IMR-90 (cell line): ENCODE measurements at regions not wholly inside any gene's neighbourhood (a gene's known extent, or its start where the extent isn't known, plus 50 kb on each side); places are given as distances from the start of the nearest gene placed in this dataset.

Experiments
- ATAC-seq: fragments of 200-7000 bp; cut with Tn5 transposase; 2 replicates; pipeline ENCODE4 v1.9.1; 2020; ENCODE audit warnings: low read depth, mild to moderate bottlenecking, moderate library complexity
- BruUV-seq: library from RNA; stranded (reverse); fragments of 400-500 nt; replicated peaks from 2 replicates; lab custom pipeline; 2021; lab: Mats Ljungman, UMichigan
- CTCF ChIA-PET: fragments of 300-600 bp; formaldehyde crosslinking; extraction: SDS; loops from one replicate; lab custom pipeline; 2021; ENCODE audit warnings: antibody characterized with exemption; lab: Yijun Ruan, JAX
- POLR2A ChIA-PET: fragments of 300-600 bp; sonication (Branson Sonifier 250); formaldehyde crosslinking; loops from one replicate; lab custom pipeline; 2022; ENCODE audit warnings: antibody characterized with exemption; ENCODE audit not compliant: unreplicated experiment; lab: Charles Lee
- DNase-seq: peaks from one replicate; pipeline ENCODE4 v3.0.0; 2013
- H2AFZ ChIP-seq: replicated peaks from 2 replicates; pipeline ENCODE3; 2013; ENCODE audit warnings: low read length, mild to moderate bottlenecking; ENCODE audit not compliant: poor library complexity
- H2AK5ac ChIP-seq: 2 replicates; pipeline ENCODE4 v1.6.1; 2013; ENCODE audit warnings: low read depth, low read length, inconsistent platforms
- H2AK9ac ChIP-seq: replicated peaks from 2 replicates; pipeline ENCODE3; 2013; ENCODE audit warnings: mild to moderate bottlenecking, low read depth, low read length, moderate library complexity; ENCODE audit not compliant: poor library complexity
- H2BK120ac ChIP-seq: 2 replicates; pipeline ENCODE4 v1.6.1; 2013; ENCODE audit warnings: low read depth, low read length, inconsistent platforms
- H2BK15ac ChIP-seq: 3 replicates; pipeline ENCODE4 v1.6.1; 2013; ENCODE audit warnings: low read depth, low read length, inconsistent platforms
- H2BK20ac ChIP-seq: 2 replicates; pipeline ENCODE4 v1.6.1; 2013; ENCODE audit warnings: low read depth, mild to moderate bottlenecking, inconsistent platforms, low read length, moderate library complexity
- H2BK5ac ChIP-seq: 2 replicates; pipeline ENCODE4 v1.6.1; 2013; ENCODE audit warnings: mild to moderate bottlenecking, low read depth, low read length, inconsistent platforms; ENCODE audit not compliant: poor library complexity, severe bottlenecking
- H3K14ac ChIP-seq: replicated peaks from 2 replicates; pipeline ENCODE4 v1.6.1; 2013; ENCODE audit warnings: low read depth, low read length, inconsistent platforms
- H3K18ac ChIP-seq: 2 replicates; pipeline ENCODE4 v1.6.1; 2013; ENCODE audit warnings: low read depth, low read length, control low read depth
- H3K23ac ChIP-seq: 2 replicates; pipeline ENCODE4 v1.6.1; 2013; ENCODE audit warnings: low read depth, low read length, inconsistent platforms
- H3K27ac ChIP-seq: 2 replicates; pipeline ENCODE4 v1.5.1; 2013; ENCODE audit warnings: mild to moderate bottlenecking, control low read depth, low read length; ENCODE audit not compliant: insufficient read depth
- H3K27me3 ChIP-seq: 2 replicates; pipeline ENCODE4 v1.6.1; 2013; ENCODE audit warnings: low read length; ENCODE audit not compliant: control insufficient read depth, insufficient read depth
- H3K36me3 ChIP-seq: 2 replicates; pipeline ENCODE4 v1.6.1; 2013; ENCODE audit warnings: low read length, mixed read lengths; ENCODE audit not compliant: control insufficient read depth, insufficient read depth
- H3K4ac ChIP-seq: 2 replicates; pipeline ENCODE4 v1.6.1; 2013; ENCODE audit warnings: low read depth, low read length, inconsistent platforms
- H3K4me1 ChIP-seq: 2 replicates; pipeline ENCODE4 v1.6.1; 2013; ENCODE audit warnings: low read length, mixed read lengths; ENCODE audit not compliant: control insufficient read depth, insufficient read depth
- H3K4me2 ChIP-seq: 2 replicates; pipeline ENCODE4 v1.6.1; 2013; ENCODE audit warnings: low read depth, mild to moderate bottlenecking, control low read depth, low read length, moderate library complexity
- H3K4me3 ChIP-seq: 2 replicates; pipeline ENCODE4 v1.5.1; 2013; ENCODE audit warnings: low read depth, mild to moderate bottlenecking, control low read depth, low read length, moderate library complexity; ENCODE audit not compliant: insufficient read depth
- H3K56ac ChIP-seq: 2 replicates; pipeline ENCODE4 v1.6.1; 2013; ENCODE audit warnings: low read length, inconsistent platforms; ENCODE audit not compliant: insufficient read depth; ENCODE audit errors: extremely low read depth
- H3K79me1 ChIP-seq, 2 experiments: 2 replicates each; pipeline ENCODE4 v1.6.1; 2013; ENCODE audit warnings: low read length in 2 of 2, inconsistent platforms in 1 of 2, low read depth in 1 of 2
- H3K9ac ChIP-seq: 2 replicates; pipeline ENCODE4 v1.6.1; 2013; ENCODE audit warnings: low read depth, low read length, control low read depth
- H3K9me1 ChIP-seq: 2 replicates; pipeline ENCODE4 v1.6.1; 2013; ENCODE audit warnings: low read length, inconsistent platforms; ENCODE audit not compliant: insufficient read depth
- H3K9me3 ChIP-seq: 2 replicates; pipeline ENCODE4 v1.6.1; 2013; ENCODE audit warnings: low read length; ENCODE audit not compliant: control insufficient read depth, insufficient read depth
- H4K20me1 ChIP-seq: 2 replicates; pipeline ENCODE4 v1.6.1; 2013; ENCODE audit warnings: low read length, inconsistent platforms; ENCODE audit not compliant: insufficient read depth
- H4K5ac ChIP-seq: 2 replicates; pipeline ENCODE4 v1.6.1; 2013; ENCODE audit warnings: mild to moderate bottlenecking, low read depth, low read length, control low read depth
- H4K8ac ChIP-seq, 2 experiments: 2 replicates each; pipeline ENCODE4 v1.6.1; 2013; ENCODE audit warnings: low read depth in 2 of 2, low read length in 2 of 2, control low read depth in 1 of 2, inconsistent platforms in 1 of 2
- H4K91ac ChIP-seq: 2 replicates; pipeline ENCODE4 v1.6.1; 2013; ENCODE audit warnings: low read depth, low read length, inconsistent platforms; ENCODE audit not compliant: insufficient read depth
- BHLHE40 ChIP-seq: fragments of 150-350 bp; IDR thresholded peaks from 2 replicates; pipeline ENCODE4 v1.6.1; 2016; ENCODE audit warnings: mild to moderate bottlenecking, low read depth, low read length
- CEBPB ChIP-seq: IDR thresholded peaks from 2 replicates; pipeline ENCODE4 v1.6.1; 2012; ENCODE audit warnings: low read depth, low read length, improper control_type of control experiment
- MAFK ChIP-seq: IDR thresholded peaks from 2 replicates; pipeline ENCODE4 v1.6.1; 2012; ENCODE audit warnings: low read depth, low read length, improper control_type of control experiment
- POLR2A ChIP-seq: IDR thresholded peaks from 2 replicates; pipeline ENCODE4 v1.6.1; 2012; ENCODE audit warnings: mild to moderate bottlenecking, low read depth, low read length
- RAD21 ChIP-seq: IDR thresholded peaks from 2 replicates; pipeline ENCODE4 v1.6.1; 2012; ENCODE audit warnings: low read length, improper control_type of control experiment
- RFX5 ChIP-seq: IDR thresholded peaks from 2 replicates; pipeline ENCODE4 v1.8.0; 2012; ENCODE audit warnings: low read depth, mild to moderate bottlenecking, low read length, moderate library complexity
- WGBS, 2 experiments: methylation state at CpG; one replicate each; pipeline versions ENCODE4 v1.1.5 to v1.1.7; 2013; ENCODE audit warnings: missing lambda C conversion rate in 2 of 2; ENCODE audit not compliant: insufficient read length in 1 of 2; ENCODE audit errors: extremely low coverage in 2 of 2; 5-methylcytosine and 5-hydroxymethylcytosine counted together
- dilution Hi-C: fragments of 300-500 bp; cut with HindIII; formaldehyde crosslinking; loops from one replicate; pipeline ENCODE4 v1.14.3; 2018; ENCODE audit warnings: low sequenced_read_pairs; ENCODE audit not compliant: unreplicated experiment
- in situ Hi-C: fragments of 300-500 bp; cut with MboI; formaldehyde crosslinking; loops from 3 replicates; pipeline ENCODE4 v1.14.3; 2019; ENCODE audit warnings: low sequenced_read_pairs, inconsistent platforms, mixed read lengths
- intact Hi-C: fragments of 100-400 bp; cut with micrococcal nuclease; formaldehyde crosslinking; loops from 2 replicates; pipeline ENCODE4 v1.10.0; 2022

- H3K9me1 ChIP-seq, result no peaks in the 10 kb centered on the region
- H3K27ac ChIP-seq, result no peak overlapping the region
- ChIA-PET CTCF (no interaction called here), POLR2A (no interaction called here)
- H2BK15ac ChIP-seq, result no peak overlapping the region
- intact Hi-C loops (no loop called here), dilution Hi-C loops (no loop called here), in situ Hi-C loops (no loop called here)
- no peak overlapping the region for H2BK120ac ChIP-seq
- H2BK5ac ChIP-seq, result no peak overlapping the region
- TF ChIP-seq RFX5, result no peak
- peak; percentile 35; the same call in 1 of the 2 replicates for TF ChIP-seq MAFK
- no peak for TF ChIP-seq RAD21
- no peak for TF ChIP-seq BHLHE40
- TF ChIP-seq CEBPB, result no peak
- TF ChIP-seq POLR2A, result no peak
- no peak overlapping the region for H3K4ac ChIP-seq
- no peak overlapping the region for H2BK20ac ChIP-seq
- H2AK5ac ChIP-seq, result no peak overlapping the region
- no peaks in the 10 kb centered on the region for H3K9me3 ChIP-seq
- no peak overlapping the region for H4K5ac ChIP-seq
- H3K4me1 ChIP-seq, result no peaks in the 10 kb centered on the region
- H3K56ac ChIP-seq, result no peak overlapping the region
- no peak overlapping the region for H3K14ac ChIP-seq
- no CpG with 5 or more reads among the region's 2 CpGs for WGBS, 2 experiments
- H3K27me3 ChIP-seq, result no peaks in the 10 kb centered on the region
- H4K8ac ChIP-seq, result no peak overlapping the region
- H2AFZ ChIP-seq, result no peak overlapping the region
- no TSS peak for BruUV-seq
- H2AK9ac ChIP-seq, result no peak overlapping the region
- no peaks in the 10 kb centered on the region for H3K36me3 ChIP-seq
- no peak overlapping the region for H3K18ac ChIP-seq
- no peak overlapping the region for H3K9ac ChIP-seq
- no peak overlapping the region for H3K4me2 ChIP-seq
- H3K79me1 ChIP-seq, result no peaks in the 10 kb centered on the region
- H3K4me3 ChIP-seq, result no peak overlapping the region
- no peak overlapping the region for H3K23ac ChIP-seq
- no peak for DNase-seq
- no peak for ATAC-seq
- no peak overlapping the region for H4K91ac ChIP-seq
- no peaks in the 10 kb centered on the region for H4K20me1 ChIP-seq
These were observed 89.2 kb upstream of the CDH18 start for GRCh38 chr5:20077186-20077585.
